Stomach (tissue), 4 donors: ENCODE measurements at regions not wholly inside any gene's neighbourhood (a gene's known extent, or its start where the extent isn't known, plus 50 kb on each side); places are given as distances from the start of the nearest gene placed in this dataset.

Experiments used
- CTCF ChIP-seq, 7 experiments: fragments of 450-650 bp in 4 of 7; fragments of 200-600 bp in 3 of 7; sonication (generic) in 3 of 7; IDR thresholded peaks; one replicate each; pipeline ENCODE4 v1.5.1; 2016 to 2019; ENCODE audit warnings: antibody characterized with exemption in 7 of 7, control low read depth in 2 of 7, mild to moderate bottlenecking in 1 of 7
- POLR2A ChIP-seq, 4 donors: fragments of 450-650 bp; IDR thresholded peaks; one replicate each; pipeline ENCODE4 v1.6.1; 2016; ENCODE audit warnings: antibody characterized with exemption in 4 of 4, control low read depth in 2 of 4, mild to moderate bottlenecking in 1 of 4, moderate library complexity in 1 of 4

GRCh38 chr10:108014902-108015177, 850.3 kb upstream of the SORCS1 start:
- no peak for TF ChIP-seq CTCF (IDR thresholded peaks at IDR 0.05)
- no peak for TF ChIP-seq POLR2A (IDR thresholded peaks at IDR 0.05)
